CD4-positive, alpha-beta T cell treated with Interleukin-17A for 4 hours (primary cell): ENCODE measurements at regions not wholly inside any gene's neighbourhood (a gene's known extent, or its start where the extent isn't known, plus 50 kb on each side); places are given as distances from the start of the nearest gene placed in this dataset.
"Not testable (repeated sequence)": the region's sequence is repeated elsewhere in the genome, so short reads cannot be mapped to it uniquely, and the experiment has no call there.

Experiments used
- DNase-seq: peaks from one replicate; pipeline ENCODE4 v3.0.0-alpha.2; 2020; ENCODE audit warnings: mixed read lengths

GRCh38 chr1:56097713-56098112 is 481.6 kb downstream of the PLPP3 start:
- no peak for DNase-seq

GRCh38 chr1:56095696-56096665 is 483.4 kb downstream of the PLPP3 start:
- DNase-seq, result no peak

DNA sequence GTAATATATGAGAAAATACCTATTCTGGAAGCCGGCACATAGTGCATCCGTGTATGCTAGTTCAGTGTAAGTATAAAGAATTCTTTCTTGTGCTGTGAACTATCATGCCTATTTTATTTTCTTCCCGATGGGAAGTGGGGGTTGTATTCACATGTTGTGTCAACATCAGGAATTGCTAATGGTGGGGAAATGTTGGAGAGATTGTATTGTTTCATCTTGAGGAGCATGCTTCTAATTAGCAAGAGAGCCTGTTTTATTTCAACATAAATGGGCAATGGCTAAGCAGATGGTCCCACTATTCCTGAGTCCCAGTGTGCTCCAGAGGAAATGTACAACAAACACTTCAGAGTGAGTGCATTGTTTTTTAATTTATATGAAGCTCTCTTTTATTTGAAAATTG is 485.2 kb downstream of the PLPP3 start:
- no peak for DNase-seq

- DNase-seq, result no peak
Measured at GRCh38 chr1:56092684-56093570, 486.4 kb downstream of the PLPP3 start.

DNA sequence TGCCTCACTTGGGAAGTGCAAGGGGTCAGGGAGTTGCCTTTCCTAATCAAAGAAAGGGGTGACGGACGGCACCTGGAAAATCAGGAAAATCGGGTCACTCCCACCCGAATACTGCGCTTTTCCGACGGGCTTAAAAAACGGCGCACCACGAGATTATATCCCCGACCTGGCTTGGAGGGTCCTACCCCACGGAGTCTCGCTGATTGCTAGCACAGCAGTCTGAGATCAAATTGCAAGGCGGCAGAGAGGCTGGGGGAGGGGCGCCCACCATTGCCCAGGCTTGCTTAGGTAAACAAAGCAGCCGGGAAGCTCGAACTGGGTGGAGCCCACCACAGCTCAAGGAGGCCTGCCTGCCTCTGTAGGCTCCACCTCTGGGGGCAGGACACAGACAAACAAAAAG is 489.5 kb downstream of the PLPP3 start:
- DNase-seq, result not testable (repeated sequence)

DNA sequence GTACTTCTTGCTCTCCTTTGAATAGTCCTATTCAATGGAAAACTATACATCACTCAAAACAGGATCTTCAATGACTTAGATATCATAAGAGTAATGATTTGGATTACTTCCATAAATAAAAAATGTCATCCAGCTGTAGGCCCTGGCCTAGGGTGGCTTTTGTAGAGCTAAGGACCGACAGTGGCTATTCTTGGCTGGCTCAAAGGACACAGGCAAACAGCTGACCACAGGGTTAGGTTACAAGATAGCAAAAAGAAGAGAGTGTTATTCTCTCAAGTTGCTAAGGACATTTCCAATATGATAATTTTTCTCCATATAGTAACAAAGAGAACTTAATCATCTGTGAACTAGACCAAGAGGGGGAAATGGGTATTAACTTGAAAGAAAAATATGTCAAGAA is 495.1 kb downstream of the PLPP3 start:
- no peak for DNase-seq

DNA sequence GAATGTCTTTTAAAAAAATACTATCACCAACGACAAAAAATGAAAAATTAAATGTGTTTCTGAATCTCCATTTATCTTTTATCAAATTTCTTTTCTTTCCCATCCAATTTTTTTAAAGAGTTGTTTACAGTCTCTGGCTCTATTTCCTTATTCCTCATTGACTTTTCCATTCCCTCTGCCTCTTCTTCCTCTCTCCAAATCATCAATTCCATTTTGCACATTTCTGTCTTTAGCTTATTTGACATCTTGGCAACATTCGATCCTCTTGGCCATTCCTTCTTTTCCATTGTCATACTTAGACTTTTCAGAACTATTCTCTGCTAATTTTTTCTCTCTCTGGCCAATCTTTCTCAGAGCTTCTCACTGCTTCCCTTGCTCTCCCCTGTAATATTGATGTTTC is 497.6 kb downstream of the PLPP3 start:
- no peak for DNase-seq

DNA sequence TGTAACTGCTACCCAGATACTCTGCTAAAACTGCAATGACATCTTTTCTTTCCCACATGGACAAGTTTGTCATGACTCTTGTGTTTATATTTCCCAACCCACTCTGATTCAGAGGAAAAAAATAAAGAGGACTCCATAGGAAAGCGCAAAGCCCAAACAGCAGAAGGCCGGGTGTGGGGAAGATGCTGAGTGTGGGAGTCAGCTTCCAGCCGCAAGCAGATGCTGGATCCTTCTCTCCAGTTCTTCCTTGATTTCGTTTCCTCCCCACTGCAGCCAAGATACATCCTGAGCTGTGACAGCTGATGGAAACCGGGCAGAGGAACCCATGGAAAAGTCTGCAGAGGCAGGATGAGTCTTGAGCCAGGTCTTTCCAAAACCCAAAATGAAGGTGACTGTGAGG is 498.2 kb downstream of the PLPP3 start:
- DNase-seq, result no peak

GRCh38 chr1:56080123-56080522 is 499.2 kb downstream of the PLPP3 start:
- DNase-seq, result no peak

DNA sequence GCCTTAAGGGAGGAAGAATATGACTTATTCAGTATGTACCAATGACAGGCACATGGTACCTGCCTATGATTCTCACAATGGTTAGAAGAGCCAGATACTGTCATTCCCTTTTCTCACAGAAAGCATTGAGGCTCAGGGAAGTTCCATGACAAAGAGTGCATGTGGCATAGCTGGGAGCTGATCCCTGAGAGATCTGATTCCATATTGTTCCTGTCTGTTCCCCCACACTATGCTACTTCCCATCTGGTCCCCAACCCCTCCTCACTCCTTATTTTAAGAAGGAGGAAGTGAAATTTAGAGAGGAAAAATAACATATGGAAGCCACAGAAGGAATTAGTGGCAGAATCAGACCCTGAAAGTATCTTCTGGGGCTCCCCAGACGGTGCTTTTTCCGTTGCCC is 500.0 kb downstream of the PLPP3 start:
- no peak for DNase-seq

DNA sequence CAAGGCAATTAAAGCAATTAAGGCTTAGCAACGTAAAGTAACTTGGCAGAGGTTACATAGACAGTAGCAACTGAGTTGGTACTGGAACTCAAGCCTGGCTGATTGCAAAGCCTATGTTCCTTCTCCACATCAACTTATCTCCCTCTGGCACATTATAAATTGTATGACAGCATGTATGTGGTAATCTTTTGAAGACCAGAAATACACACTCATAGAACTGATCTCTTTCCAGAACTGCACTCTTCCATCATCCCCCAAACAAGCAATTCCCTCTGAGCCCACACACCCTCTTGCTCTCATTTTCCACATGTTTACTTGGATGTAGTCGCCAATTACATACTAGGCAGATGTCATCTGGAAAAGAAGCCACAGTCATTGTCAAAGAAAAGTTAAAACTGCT is 502.2 kb downstream of the PLPP3 start:
- no peak for DNase-seq

DNA sequence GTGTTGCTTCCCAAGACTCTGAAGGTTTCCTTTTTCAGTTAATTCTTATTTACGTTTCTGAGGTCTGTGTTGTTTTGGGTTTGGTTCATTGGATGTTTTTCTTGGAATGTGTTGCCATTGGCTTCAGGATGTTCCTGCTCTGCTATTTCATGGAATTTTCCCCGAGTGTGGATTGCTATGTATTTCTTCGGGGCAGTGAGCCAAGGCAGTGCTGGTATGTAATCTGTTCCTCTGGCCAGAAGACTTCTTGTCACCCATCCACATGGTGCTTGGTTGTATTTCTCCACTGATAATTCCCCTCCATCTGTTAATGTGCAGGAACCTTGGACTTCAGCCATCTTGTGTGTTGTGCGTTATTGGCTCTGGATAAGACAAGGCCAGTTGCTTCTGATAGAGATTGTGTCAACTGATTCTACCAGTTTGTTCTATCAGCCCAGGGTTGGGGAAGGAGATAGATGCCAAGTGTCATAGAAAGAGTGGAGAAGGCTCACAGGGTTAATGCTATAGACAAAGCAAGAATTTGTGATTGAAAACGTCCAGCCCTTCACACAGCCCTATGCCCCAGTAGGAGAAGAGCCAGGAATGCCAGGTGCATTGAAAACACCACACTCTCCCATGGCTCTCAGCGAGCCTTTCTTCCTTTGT is 505.2 kb downstream of the PLPP3 start:
- no peak for DNase-seq

DNA sequence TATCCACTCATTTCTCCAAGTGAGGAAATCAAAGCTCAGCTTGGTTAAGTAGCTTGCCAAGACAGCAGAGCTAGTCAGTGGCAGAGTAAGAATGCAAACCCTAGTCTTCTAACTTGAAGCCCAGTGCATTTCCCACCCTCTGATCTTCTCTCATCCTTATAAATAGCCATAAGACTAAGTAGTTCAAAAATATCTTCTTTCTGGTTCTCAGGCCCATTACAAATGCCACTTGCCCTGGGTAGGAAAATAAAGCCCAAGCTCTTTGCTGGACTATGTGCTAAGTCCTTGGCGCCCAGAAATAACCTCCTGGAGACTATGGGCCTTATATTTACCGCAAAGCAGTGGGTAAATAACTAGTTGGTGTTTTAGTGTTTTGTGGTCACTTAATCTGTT is 505.8 kb downstream of the PLPP3 start:
- DNase-seq, result no peak

- no peak for DNase-seq
Measured at GRCh38 chr1:56073206-56073605, 506.2 kb downstream of the PLPP3 start.

- DNase-seq, result no peak
Measured at GRCh38 chr1:56072310-56072709, 507.1 kb downstream of the PLPP3 start.

DNA sequence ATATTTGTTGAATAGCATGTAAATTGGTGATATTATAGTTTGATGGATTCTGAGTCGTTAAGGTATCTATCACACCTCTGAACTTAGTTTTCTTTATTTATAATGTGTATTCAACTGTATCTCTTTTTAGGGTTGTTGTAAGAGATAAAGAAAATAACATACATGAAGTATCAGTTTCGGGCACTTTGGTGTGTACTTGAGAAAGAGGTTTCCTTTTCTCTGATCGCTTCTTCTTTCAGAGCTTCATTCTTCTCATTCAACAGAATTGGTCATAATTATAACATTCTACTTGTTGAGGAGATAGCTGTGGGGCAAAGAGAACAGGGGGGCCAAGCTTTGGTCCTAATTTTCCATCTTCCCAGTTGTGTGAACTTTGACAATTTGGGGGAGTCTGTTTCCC is 508.0 kb downstream of the PLPP3 start:
- DNase-seq, result no peak

DNA sequence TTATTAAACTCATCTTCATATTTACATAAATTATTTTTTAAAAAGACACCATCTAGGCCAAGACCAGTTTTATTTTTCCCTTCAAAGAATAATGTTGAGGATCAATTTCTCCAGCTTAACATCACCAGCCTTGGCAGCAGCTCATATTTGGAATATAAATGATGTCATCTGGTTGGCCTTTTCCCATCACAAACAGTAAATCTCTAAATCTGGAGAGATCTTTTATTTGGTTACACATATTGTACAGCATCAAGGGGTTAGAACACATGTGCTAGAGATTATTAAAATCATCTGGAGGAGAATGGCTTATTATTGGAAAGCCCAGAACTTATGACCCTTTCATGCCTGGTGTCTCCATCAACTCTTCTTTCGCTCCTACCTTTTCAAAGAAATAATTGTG is 508.8 kb downstream of the PLPP3 start:
- no peak for DNase-seq

DNA sequence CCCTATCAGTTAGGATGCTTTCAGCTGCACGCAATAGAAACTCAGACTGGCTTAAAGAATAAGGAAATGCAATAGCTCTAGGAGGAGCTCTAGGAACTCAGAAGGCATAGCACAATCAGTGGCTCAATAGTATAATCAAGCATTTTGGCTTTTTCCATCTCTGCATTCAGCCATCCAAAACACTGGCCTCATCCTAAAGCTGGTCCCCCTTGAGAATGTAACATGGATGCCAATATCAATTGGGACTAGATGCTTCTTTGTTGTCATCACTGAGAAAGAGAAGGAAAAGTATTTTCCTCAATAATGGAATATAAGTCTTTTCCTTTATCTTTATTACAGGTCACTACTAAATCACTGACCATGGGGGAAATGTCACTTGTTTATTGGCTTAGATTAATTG is 509.5 kb downstream of the PLPP3 start:
- DNase-seq, result no peak

GRCh38 chr1:56068908-56069307 is 510.5 kb downstream of the PLPP3 start:
- no peak for DNase-seq

GRCh38 chr1:56068210-56068609 is 511.2 kb downstream of the PLPP3 start:
- DNase-seq, result no peak

GRCh38 chr1:56065729-56066128 is 513.6 kb downstream of the PLPP3 start:
- DNase-seq, result no peak

GRCh38 chr1:56064705-56065104 is 514.7 kb downstream of the PLPP3 start:
- DNase-seq, result no peak

DNA sequence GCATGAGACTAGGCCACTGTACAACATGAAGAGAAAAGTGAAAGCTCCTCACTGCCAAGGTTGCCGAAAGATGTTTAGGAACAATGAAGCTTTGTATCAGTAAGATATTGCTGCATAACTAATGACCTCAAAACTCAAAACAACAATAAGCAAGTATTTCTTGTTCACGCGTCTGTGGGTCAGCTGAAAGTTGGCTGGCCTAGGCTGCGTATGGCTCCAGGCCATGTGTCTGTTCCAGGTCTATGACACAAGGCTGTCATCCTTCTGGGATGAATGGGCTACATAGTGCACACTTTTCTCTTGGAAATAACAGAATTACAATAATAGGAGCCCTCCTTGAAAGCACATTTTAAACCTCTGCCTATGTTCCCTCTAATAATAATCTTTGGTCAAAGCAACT is 515.9 kb downstream of the PLPP3 start:
- no peak for DNase-seq
